ENCODE measurements at regions not wholly inside any gene's neighbourhood (a gene's known extent, or its start where the extent isn't known, plus 50 kb on each side); places are given as distances from the start of the nearest gene placed in this dataset.

DNA sequence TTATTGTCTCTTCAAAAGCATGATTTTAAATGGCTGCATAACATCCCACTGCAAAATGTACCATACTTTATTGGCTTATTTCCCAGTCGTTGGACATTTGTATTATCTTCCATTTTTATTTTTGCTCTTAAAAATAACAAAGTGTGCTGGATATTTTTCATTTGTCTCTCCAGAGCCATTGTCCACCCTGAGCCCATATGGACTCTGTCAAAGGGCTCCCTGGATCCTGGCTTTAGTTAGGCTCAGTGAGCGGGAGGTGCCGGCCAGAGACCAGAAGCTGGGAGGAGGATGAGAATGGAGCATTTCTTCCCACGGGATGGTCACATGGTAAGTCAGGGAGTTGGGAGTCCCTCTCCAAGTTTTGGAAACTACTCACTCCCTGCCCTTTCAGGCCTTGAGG is 296.9 kb downstream of the NUAK1 start:
- H3K79me2 ChIP-seq (ENCODE audit: control insufficient read depth, insufficient read depth, low read length) = no peaks in the 10 kb centered on the region
- H3K36me3 ChIP-seq (ENCODE audit: control insufficient read depth in 2 of 2, insufficient read depth in 2 of 2, low read length in 1 of 2) = no peaks in the 10 kb centered on the region
- H3K27me3 ChIP-seq (replicated peaks in 1 of 2; ENCODE audit: control insufficient read depth in 2 of 2, insufficient read depth in 2 of 2, low read length in 1 of 2) = peaks cover 0 to 2% of the 10 kb centered on the region in 2 experiments; a peak in 2 of 4 replicates
- no peak overlapping the region for H3K27ac ChIP-seq (ENCODE audit: control insufficient read depth, insufficient read depth)
- DNase-seq (ENCODE audit: low read depth, low spot score) (no peak), ATAC-seq (no peak), FAIRE-seq (no peak)
- no peak overlapping the region for H3K4me3 ChIP-seq
- no peak for TF ChIP-seq SMAD5 (IDR thresholded peaks at IDR 0.05; ENCODE audit: low read depth)
- no peak for TF ChIP-seq NR2C1 (IDR thresholded peaks at IDR 0.05)
- TF ChIP-seq, protein P1, sequence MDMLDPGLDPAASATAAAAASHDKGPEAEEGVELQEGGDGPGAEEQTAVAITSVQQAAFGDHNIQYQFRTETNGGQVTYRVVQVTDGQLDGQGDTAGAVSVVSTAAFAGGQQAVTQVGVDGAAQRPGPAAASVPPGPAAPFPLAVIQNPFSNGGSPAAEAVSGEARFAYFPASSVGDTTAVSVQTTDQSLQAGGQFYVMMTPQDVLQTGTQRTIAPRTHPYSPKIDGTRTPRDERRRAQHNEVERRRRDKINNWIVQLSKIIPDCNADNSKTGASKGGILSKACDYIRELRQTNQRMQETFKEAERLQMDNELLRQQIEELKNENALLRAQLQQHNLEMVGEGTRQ (IDR thresholded peaks at IDR 0.05; ENCODE audit: borderline replicate concordance, low read depth, low read length) = no peak
- no peak for TF ChIP-seq SREBF2 (IDR thresholded peaks at IDR 0.05; ENCODE audit: low read length)
- no peak for TF ChIP-seq PAX5 (IDR thresholded peaks at IDR 0.05; ENCODE audit: borderline replicate concordance, low read depth, low read length)
- TF ChIP-seq IKZF1 (conservative IDR thresholded peaks at IDR 0.05) = no peak
- TF ChIP-seq, protein P2, sequence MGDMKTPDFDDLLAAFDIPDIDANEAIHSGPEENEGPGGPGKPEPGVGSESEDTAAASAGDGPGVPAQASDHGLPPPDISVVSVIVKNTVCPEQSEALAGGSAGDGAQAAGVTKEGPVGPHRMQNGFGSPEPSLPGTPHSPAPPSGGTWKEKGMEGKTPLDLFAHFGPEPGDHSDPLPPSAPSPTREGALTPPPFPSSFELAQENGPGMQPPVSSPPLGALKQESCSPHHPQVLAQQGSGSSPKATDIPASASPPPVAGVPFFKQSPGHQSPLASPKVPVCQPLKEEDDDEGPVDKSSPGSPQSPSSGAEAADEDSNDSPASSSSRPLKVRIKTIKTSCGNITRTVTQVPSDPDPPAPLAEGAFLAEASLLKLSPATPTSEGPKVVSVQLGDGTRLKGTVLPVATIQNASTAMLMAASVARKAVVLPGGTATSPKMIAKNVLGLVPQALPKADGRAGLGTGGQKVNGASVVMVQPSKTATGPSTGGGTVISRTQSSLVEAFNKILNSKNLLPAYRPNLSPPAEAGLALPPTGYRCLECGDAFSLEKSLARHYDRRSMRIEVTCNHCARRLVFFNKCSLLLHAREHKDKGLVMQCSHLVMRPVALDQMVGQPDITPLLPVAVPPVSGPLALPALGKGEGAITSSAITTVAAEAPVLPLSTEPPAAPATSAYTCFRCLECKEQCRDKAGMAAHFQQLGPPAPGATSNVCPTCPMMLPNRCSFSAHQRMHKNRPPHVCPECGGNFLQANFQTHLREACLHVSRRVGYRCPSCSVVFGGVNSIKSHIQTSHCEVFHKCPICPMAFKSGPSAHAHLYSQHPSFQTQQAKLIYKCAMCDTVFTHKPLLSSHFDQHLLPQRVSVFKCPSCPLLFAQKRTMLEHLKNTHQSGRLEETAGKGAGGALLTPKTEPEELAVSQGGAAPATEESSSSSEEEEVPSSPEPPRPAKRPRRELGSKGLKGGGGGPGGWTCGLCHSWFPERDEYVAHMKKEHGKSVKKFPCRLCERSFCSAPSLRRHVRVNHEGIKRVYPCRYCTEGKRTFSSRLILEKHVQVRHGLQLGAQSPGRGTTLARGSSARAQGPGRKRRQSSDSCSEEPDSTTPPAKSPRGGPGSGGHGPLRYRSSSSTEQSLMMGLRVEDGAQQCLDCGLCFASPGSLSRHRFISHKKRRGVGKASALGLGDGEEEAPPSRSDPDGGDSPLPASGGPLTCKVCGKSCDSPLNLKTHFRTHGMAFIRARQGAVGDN (IDR thresholded peaks at IDR 0.05) = no peak
- no peak for TF ChIP-seq CUX1 (IDR thresholded peaks at IDR 0.05; ENCODE audit: insufficient replicate concordance, low read depth, low read length)
- TF ChIP-seq CBFB (IDR thresholded peaks at IDR 0.05; ENCODE audit: low read depth) = no peak
- H4K20me1 ChIP-seq (ENCODE audit: control insufficient read depth, insufficient read depth) = no peaks in the 10 kb centered on the region
- H3K9ac ChIP-seq (ENCODE audit: control insufficient read depth, insufficient read depth, low read length) = no peak overlapping the region
- intact Hi-C loops (cut with micrococcal nuclease; ENCODE audit: unreplicated experiment) (no loop called here), in situ Hi-C loops (cut with MboI) (no loop called here)
- ChIA-PET CTCF (no interaction called here), SMC1A (ENCODE audit: uncharacterized antibody, unreplicated experiment) (no interaction called here), POLR2A (no interaction called here), RAD21 (ENCODE audit: unreplicated experiment) (no interaction called here)
- no TSS peak for BruUV-seq (replicated peaks)
- 46% methylated on average over 4 of the region's 4 CpGs for WGBS (ENCODE audit: insufficient coverage, insufficient replicate concordance, low lambda C conversion rate, missing lambda C conversion rate)
- H3K4me1 ChIP-seq (ENCODE audit: control insufficient read depth, insufficient read depth, low read length) = no peaks in the 10 kb centered on the region
- no peak overlapping the region for H3K4me2 ChIP-seq (ENCODE audit: control insufficient read depth, insufficient read depth)
- H3K9me3 ChIP-seq (replicated peaks; ENCODE audit: control insufficient read depth, insufficient read depth, low read length) = no peaks in the 10 kb centered on the region
- no peak overlapping the region for H2AFZ ChIP-seq (ENCODE audit: control insufficient read depth, low read depth, low read length)
